GM12875 (cell line): ENCODE measurements at regions not wholly inside any gene's neighbourhood (a gene's known extent, or its start where the extent isn't known, plus 50 kb on each side); places are given as distances from the start of the nearest gene placed in this dataset.
"Not testable (repeated sequence)": the region's sequence is repeated elsewhere in the genome, so short reads cannot be mapped to it uniquely, and the experiment has no call there.

Source experiments
- H3K4me3 ChIP-seq: one replicate; pipeline ENCODE4 v1.5.1; 2011; ENCODE audit warnings: low read depth, low read length, control low read depth
- TF ChIP-seq, protein P1 (sequence below): IDR thresholded peaks from 2 replicates; pipeline ENCODE4 v1.5.1; 2011; ENCODE audit warnings: low read depth, mild to moderate bottlenecking, control low read depth, inconsistent platforms, low read length, moderate library complexity, borderline replicate concordance; ENCODE audit not compliant: insufficient read depth

DNA sequence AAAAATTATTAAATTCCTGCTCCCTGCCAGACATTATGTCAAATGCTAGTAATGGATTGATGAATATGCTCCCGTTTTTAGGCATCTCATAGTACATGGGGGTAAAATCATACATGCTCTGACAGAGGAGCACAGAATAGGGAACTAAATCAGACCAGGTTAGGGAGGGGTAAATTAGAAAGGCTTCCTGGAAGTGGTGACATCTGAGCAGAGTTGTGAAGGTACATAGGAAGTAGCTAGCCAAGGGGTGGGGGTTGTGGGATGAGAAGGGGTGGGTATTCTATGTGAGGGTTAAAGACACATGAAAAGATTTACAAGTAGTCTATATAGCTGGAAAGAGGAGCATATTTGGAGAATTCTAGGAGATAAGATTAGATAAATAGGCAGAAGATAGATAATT lies 171.7 kb upstream of the FBXO33 start:
- no peak overlapping the region for H3K4me3 ChIP-seq
- TF ChIP-seq, protein P1, sequence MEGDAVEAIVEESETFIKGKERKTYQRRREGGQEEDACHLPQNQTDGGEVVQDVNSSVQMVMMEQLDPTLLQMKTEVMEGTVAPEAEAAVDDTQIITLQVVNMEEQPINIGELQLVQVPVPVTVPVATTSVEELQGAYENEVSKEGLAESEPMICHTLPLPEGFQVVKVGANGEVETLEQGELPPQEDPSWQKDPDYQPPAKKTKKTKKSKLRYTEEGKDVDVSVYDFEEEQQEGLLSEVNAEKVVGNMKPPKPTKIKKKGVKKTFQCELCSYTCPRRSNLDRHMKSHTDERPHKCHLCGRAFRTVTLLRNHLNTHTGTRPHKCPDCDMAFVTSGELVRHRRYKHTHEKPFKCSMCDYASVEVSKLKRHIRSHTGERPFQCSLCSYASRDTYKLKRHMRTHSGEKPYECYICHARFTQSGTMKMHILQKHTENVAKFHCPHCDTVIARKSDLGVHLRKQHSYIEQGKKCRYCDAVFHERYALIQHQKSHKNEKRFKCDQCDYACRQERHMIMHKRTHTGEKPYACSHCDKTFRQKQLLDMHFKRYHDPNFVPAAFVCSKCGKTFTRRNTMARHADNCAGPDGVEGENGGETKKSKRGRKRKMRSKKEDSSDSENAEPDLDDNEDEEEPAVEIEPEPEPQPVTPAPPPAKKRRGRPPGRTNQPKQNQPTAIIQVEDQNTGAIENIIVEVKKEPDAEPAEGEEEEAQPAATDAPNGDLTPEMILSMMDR, result no peak

GRCh38 chr14:39593377-39593776 lies 161.1 kb upstream of the FBXO33 start:
- TF ChIP-seq, protein P1, result no peak
- H3K4me3 ChIP-seq, result no peak overlapping the region

- no peak overlapping the region for H3K4me3 ChIP-seq
- TF ChIP-seq, protein P1, result no peak
Observed at GRCh38 chr14:39592116-39592789, 160.0 kb upstream of the FBXO33 start.

GRCh38 chr14:39589882-39590281 lies 157.6 kb upstream of the FBXO33 start:
- not testable (repeated sequence) for H3K4me3 ChIP-seq

GRCh38 chr14:39582028-39582654 lies 149.9 kb upstream of the FBXO33 start:
- TF ChIP-seq, protein P1, result no peak
- no peak overlapping the region for H3K4me3 ChIP-seq

- TF ChIP-seq, protein P1, result no peak
Observed at GRCh38 chr14:39581474-39581873, 149.2 kb upstream of the FBXO33 start.

GRCh38 chr14:39580696-39581095 lies 148.5 kb upstream of the FBXO33 start:
- H3K4me3 ChIP-seq, result no peak overlapping the region
- TF ChIP-seq, protein P1, result no peak

More at GRCh38 chr14:39581474-39581873, 149.2 kb upstream of the FBXO33 start:
- no peak overlapping the region for H3K4me3 ChIP-seq

GRCh38 chr14:39576736-39577135 lies 144.5 kb upstream of the FBXO33 start:
- H3K4me3 ChIP-seq, result no peak overlapping the region
- TF ChIP-seq, protein P1, result no peak
